Neutrophil (primary cell): ENCODE measurements at regions not wholly inside any gene's neighbourhood (a gene's known extent, or its start where the extent isn't known, plus 50 kb on each side); places are given as distances from the start of the nearest gene placed in this dataset.

ENCODE experiments used
- H3K27ac ChIP-seq: fragments of 200-600 bp; sonication (generic); 2 replicates; pipeline ENCODE4 v1.5.1; 2016; ENCODE audit warnings: mild to moderate bottlenecking, moderate library complexity
- H3K27me3 ChIP-seq: fragments of 200-600 bp; sonication (generic); 2 replicates; pipeline ENCODE4 v1.6.0; 2016; ENCODE audit warnings: mild to moderate bottlenecking
- H3K36me3 ChIP-seq: fragments of 200-600 bp; sonication (generic); 2 replicates; pipeline ENCODE4 v1.5.1; 2017
- H3K4me1 ChIP-seq, 2 experiments: fragments of 200-600 bp in 1 of 2; sonication (generic) in 1 of 2; 1 replicate in 1 of 2; 2 replicates in 1 of 2; pipeline versions ENCODE4 v1.5.1 to v1.6.1; 2013 to 2016; ENCODE audit warnings: low read depth in 1 of 2, low read length in 1 of 2, mild to moderate bottlenecking in 1 of 2, moderate library complexity in 1 of 2; ENCODE audit not compliant: control insufficient read depth in 1 of 2, insufficient read depth in 1 of 2
- H3K4me3 ChIP-seq, 2 experiments: fragments of 200-600 bp in 1 of 2; sonication (generic) in 1 of 2; 1 replicate in 1 of 2; 2 replicates in 1 of 2; pipeline ENCODE4 v1.5.1; 2013 to 2016; ENCODE audit warnings: low read depth in 1 of 2, low read length in 1 of 2, mild to moderate bottlenecking in 1 of 2, moderate library complexity in 1 of 2
- H3K9me3 ChIP-seq: fragments of 200-600 bp; sonication (generic); 2 replicates; pipeline ENCODE4 v1.5.1; 2016
- CTCF ChIP-seq: fragments of 200-600 bp; sonication (generic); IDR thresholded peaks from 2 replicates; pipeline ENCODE4 v1.5.1; 2016; ENCODE audit warnings: antibody characterized with exemption

GRCh38 chr18:40415176-40415791, 1539.8 kb upstream of the PIK3C3 start:
- TF ChIP-seq CTCF = no peak
- Histone ChIP-seq H3K9me3 (no peaks in the 10 kb centered on the region), H3K36me3 (no peaks in the 10 kb centered on the region), H3K27ac (no peak overlapping the region), H3K4me3 (no peak overlapping the region), H3K27me3 (no peaks in the 10 kb centered on the region), H3K4me1 (no peaks in the 10 kb centered on the region)

GRCh38 chr18:40414155-40414754, 1540.8 kb upstream of the PIK3C3 start:
- H3K4me3 ChIP-seq = no peak overlapping the region

GRCh38 chr18:40413160-40413559, 1541.9 kb upstream of the PIK3C3 start:
- Histone ChIP-seq H3K27ac (no peak overlapping the region), H3K36me3 (no peaks in the 10 kb centered on the region), H3K27me3 (no peaks in the 10 kb centered on the region), H3K9me3 (no peaks in the 10 kb centered on the region), H3K4me3 (no peak overlapping the region), H3K4me1 (no peaks in the 10 kb centered on the region)
- TF ChIP-seq CTCF = no peak

More at GRCh38 chr18:40414155-40414754, 1540.8 kb upstream of the PIK3C3 start:
- TF ChIP-seq CTCF = no peak
- Histone ChIP-seq H3K27me3 (no peaks in the 10 kb centered on the region), H3K27ac (no peak overlapping the region), H3K36me3 (no peaks in the 10 kb centered on the region), H3K9me3 (no peaks in the 10 kb centered on the region), H3K4me1 (no peaks in the 10 kb centered on the region)

- no peak overlapping the region for H3K4me3 ChIP-seq
- no peak overlapping the region for H3K27ac ChIP-seq
- no peaks in the 10 kb centered on the region for H3K9me3 ChIP-seq
- no peaks in the 10 kb centered on the region for H3K4me1 ChIP-seq
- H3K27me3 ChIP-seq = no peaks in the 10 kb centered on the region
- H3K36me3 ChIP-seq = no peaks in the 10 kb centered on the region
- no peak for TF ChIP-seq CTCF
Measured at GRCh38 chr18:40412410-40412809, 1542.6 kb upstream of the PIK3C3 start.

GRCh38 chr18:40407909-40408308, 1547.1 kb upstream of the PIK3C3 start:
- H3K9me3 ChIP-seq = no peaks in the 10 kb centered on the region
- H3K27me3 ChIP-seq = no peaks in the 10 kb centered on the region
- no peaks in the 10 kb centered on the region for H3K4me1 ChIP-seq
- H3K27ac ChIP-seq = no peak overlapping the region
- H3K4me3 ChIP-seq = no peak overlapping the region
- H3K36me3 ChIP-seq = no peaks in the 10 kb centered on the region
- no peak for TF ChIP-seq CTCF
